ENCODE measurements at regions not wholly inside any gene's neighbourhood (a gene's known extent, or its start where the extent isn't known, plus 50 kb on each side); places are given as distances from the start of the nearest gene placed in this dataset.
"Not testable (repeated sequence)": the region's sequence is repeated elsewhere in the genome, so short reads cannot be mapped to it uniquely, and the experiment has no call there.

DNA sequence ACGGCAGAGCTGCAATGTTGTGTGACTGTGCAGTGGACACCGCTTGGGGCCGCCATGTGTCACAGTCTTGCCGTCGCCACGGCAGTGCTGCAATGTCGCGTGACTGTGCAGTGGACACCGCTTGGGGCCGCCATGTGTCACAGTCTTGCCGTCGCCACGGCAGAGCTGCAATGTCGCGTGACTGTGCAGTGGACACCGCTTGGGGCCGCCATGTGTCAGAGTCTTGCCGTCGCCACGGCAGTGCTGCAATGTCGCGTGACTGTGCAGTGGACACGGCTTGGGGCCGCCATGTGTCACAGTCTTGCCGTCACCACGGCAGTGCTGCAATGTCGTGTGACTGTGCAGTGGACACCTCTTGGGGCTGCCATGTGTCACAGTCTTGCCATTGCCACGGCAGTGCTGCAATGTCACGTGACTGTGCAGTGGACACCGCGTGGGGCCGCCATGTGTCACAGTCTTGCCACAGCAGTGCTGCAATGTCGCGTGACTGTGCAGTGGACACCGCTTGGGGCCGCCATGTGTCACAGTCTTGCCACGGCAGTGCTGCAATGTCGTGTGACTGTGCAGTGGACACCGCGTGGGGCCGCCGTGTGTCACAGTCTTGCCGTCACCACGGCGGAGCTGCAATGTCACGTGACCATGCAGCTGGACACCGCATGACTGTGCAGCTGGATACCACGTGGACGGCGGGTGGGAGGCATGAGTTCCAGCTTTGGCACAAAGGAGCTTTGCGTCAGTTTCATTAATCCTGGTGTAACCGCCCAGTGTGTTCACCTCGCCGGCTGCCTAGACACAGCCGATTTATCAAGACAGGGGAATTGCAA is 182.1 kb upstream of the FOXD4L5 start:
- H3K4me3 ChIP-seq (ENCODE audit: low read length); H3K27me3 ChIP-seq (ENCODE audit: insufficient read depth, low read length); H3K4me1 ChIP-seq (ENCODE audit: insufficient read depth, low read length); H3K9ac ChIP-seq (ENCODE audit: low read depth, low read length); H3K36me3 ChIP-seq (ENCODE audit: insufficient read depth, low read length); H3K27ac ChIP-seq (ENCODE audit: low read depth, low read length): not testable (repeated sequence)
- peaks cover 19% of the 10 kb centered on the region; the same call in 1 of the 2 replicates for H3K9me3 ChIP-seq (ENCODE audit: insufficient read depth, low read depth, low read length)
- 95% methylated on average over 51 of the region's 55 CpGs for WGBS

DNA sequence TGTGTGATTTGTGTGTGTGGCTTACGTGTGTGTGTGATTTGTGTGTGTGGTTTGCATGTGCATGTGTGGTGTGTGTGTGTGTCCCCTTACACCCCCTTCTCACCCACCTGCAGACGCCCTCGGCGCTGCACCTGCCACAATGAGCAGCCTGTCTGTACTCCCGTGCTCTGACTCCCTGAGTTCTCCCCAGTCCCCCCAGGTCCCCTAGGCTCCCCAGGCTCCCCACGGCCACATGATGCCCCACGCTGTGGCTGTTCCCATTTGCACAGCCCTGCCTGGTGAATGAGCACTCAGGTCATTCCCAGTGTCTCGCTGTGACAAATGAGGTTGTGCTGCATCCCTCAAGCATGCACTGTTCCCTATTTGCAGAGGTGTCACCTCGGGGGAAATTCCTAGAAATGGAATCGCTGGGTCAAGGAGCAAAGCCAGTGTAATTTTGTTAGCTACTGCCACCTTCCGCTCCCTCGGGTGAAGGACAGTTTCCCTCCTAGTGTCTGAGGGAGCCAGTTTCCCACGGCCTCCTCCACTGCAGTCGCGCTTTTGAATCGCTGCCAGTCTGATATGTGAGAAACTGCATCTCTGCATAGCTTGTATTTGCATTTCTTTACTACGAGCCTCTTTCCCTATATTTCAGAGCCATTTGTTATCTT is 180.4 kb upstream of the FOXD4L5 start:
- H3K9ac ChIP-seq (ENCODE audit: low read depth, low read length); H3K36me3 ChIP-seq (ENCODE audit: insufficient read depth, low read length); H3K4me1 ChIP-seq (ENCODE audit: insufficient read depth, low read length); H3K4me3 ChIP-seq (ENCODE audit: low read length); H3K27ac ChIP-seq (ENCODE audit: low read depth, low read length); H3K27me3 ChIP-seq (ENCODE audit: insufficient read depth, low read length): not testable (repeated sequence)
- peaks cover 26% of the 10 kb centered on the region for H3K9me3 ChIP-seq (ENCODE audit: insufficient read depth, low read depth, low read length)
- 92% methylated on average over 16 of the region's 17 CpGs for WGBS

DNA sequence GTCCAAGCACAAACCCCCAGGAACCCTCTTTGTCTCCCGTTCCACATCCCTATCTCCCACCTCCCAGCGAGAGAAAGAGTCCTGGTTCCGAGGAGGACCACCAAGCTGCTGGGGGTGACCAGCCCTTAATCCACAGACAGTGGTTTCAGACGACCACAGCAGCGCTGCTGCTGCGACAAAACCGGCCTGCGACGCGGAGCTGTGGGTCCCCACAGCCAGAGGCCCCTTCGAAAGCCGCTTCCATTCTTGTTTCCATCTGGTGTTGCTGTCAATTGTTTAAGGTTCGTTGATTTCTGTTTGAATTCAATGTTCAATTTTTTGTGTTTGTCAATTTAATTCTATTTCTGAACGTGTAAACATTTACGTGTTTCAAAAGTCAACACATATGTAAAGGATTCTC is 177.5 kb upstream of the FOXD4L5 start:
- H3K9ac ChIP-seq (ENCODE audit: low read depth, low read length); H3K27ac ChIP-seq (ENCODE audit: low read depth, low read length); H3K36me3 ChIP-seq (ENCODE audit: insufficient read depth, low read length); H3K4me3 ChIP-seq (ENCODE audit: low read length); H3K27me3 ChIP-seq (ENCODE audit: insufficient read depth, low read length); H3K4me1 ChIP-seq (ENCODE audit: insufficient read depth, low read length): not testable (repeated sequence)
- WGBS = 93% methylated on average over 10 of the region's 15 CpGs
- peaks cover 38% of the 10 kb centered on the region for H3K9me3 ChIP-seq (ENCODE audit: insufficient read depth, low read depth, low read length)

DNA sequence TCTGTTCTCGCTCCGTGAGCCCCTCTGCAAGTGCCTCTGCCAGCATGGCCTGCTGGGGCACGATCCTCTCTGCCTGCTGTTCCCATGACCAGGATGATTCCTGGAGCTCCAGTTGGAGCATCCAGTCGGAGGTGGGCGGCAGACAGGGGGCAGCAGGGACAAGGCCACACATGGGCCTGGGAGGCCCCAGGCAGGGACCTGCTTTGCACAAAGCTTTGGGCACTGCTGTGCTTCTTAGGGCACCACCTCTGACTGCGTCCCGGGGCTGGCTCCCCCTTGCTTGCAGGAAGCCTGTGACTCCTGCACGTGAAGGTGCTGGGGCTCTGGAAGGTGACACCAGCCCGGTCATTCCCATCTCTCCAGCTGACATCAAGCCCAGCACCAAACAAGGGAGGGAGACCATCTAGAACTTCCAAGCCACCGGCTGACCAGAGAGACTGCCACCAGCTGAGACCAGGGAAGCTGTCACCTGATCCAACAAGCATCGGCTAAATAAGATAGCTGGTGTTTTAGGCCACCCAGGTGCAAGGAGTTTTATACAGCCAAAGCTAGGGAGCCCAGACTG is 174.8 kb upstream of the FOXD4L5 start:
- Histone ChIP-seq H3K27ac (ENCODE audit: low read depth, low read length) (no peak overlapping the region), H3K4me3 (ENCODE audit: low read length) (no peak overlapping the region), H3K9me3 (ENCODE audit: insufficient read depth, low read depth, low read length) (peaks cover 43% of the 10 kb centered on the region), H3K4me1 (ENCODE audit: insufficient read depth, low read length) (no peaks in the 10 kb centered on the region), H3K9ac (ENCODE audit: low read depth, low read length) (no peak overlapping the region), H3K27me3 (ENCODE audit: insufficient read depth, low read length) (no peaks in the 10 kb centered on the region), H3K36me3 (ENCODE audit: insufficient read depth, low read length) (no peaks in the 10 kb centered on the region)
- 91% methylated on average over 11 of the region's 11 CpGs for WGBS

DNA sequence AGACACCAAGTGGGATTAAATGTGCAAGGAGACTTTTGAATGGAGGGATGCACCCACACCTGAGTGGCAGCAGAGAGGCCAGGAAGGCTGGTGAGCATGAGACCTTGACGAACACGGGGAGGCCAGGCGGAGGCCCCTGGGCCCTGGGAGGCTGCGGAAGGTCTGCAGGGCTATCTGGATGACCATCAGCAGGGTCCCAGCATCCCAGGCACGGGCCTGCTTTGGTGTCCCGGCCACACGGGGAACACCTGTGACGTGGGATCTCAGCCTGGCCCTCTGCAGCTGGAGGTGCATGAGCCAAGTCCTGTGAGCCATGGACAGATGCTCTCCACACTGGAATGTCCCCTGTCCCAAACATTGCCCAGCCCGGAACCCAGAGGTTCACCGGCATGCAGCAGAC is 174.0 kb upstream of the FOXD4L5 start:
- WGBS = 92% methylated on average over 10 of the region's 10 CpGs
- H3K9me3 ChIP-seq (ENCODE audit: insufficient read depth, low read depth, low read length) = peaks cover 42% of the 10 kb centered on the region

DNA sequence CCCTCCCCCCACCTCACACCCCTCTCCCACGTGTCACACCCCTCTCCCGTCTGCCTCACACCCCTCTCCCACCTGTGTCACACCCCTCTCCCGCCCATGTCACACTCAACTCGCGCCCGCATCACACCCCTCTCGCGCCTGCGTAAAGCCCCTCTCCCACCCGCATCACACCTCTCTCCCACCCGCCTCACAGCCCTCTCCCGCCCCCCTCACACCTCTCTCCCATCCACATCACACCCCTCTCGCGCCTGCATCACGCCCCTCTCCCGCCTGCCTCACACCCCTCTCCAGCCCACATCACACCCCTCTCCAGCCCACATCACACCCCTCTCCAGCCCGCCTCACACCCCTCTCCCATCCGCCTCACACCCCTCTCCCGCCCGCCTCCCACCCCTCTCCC is 173.5 kb upstream of the FOXD4L5 start:
- Histone ChIP-seq H3K4me3 (ENCODE audit: low read length) (no peak overlapping the region), H3K9me3 (ENCODE audit: insufficient read depth, low read depth, low read length) (peaks cover 38% of the 10 kb centered on the region), H3K9ac (ENCODE audit: low read depth, low read length) (no peak overlapping the region), H3K4me1 (ENCODE audit: insufficient read depth, low read length) (no peaks in the 10 kb centered on the region), H3K27me3 (ENCODE audit: insufficient read depth, low read length) (no peaks in the 10 kb centered on the region), H3K36me3 (ENCODE audit: insufficient read depth, low read length) (no peaks in the 10 kb centered on the region), H3K27ac (ENCODE audit: low read depth, low read length) (no peak overlapping the region)
- 91% methylated on average over 19 of the region's 20 CpGs for WGBS

More for the DNA sequence above, 174.0 kb upstream of the FOXD4L5 start:
- H3K27ac ChIP-seq (ENCODE audit: low read depth, low read length) = no peak overlapping the region
- no peaks in the 10 kb centered on the region for H3K36me3 ChIP-seq (ENCODE audit: insufficient read depth, low read length)
- H3K4me3 ChIP-seq (ENCODE audit: low read length) = no peak overlapping the region
- H3K27me3 ChIP-seq (ENCODE audit: insufficient read depth, low read length) = no peaks in the 10 kb centered on the region
- no peak overlapping the region for H3K9ac ChIP-seq (ENCODE audit: low read depth, low read length)
- H3K4me1 ChIP-seq (ENCODE audit: insufficient read depth, low read length) = no peaks in the 10 kb centered on the region

DNA sequence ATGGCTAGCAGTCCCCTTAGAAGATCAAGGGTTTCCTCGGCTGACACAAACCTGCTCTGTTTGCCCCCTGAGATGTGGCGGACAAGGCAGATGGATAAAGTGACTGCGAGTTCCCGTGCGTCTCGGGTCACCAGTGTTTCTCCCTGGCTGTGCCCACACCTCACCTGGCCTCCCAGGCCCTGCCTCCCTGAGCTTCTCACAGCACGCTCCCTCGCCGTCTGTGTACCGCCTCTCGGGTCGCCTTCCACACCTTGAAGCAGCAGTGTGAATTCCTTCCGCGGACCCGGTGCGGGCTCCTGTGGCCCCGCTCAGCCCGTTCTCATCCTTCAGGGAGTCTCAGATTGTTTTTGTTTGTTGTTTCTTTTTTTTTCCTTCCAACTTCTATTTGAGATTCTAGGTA is 172.0 kb upstream of the FOXD4L5 start:
- not testable (repeated sequence) for H3K9ac ChIP-seq (ENCODE audit: low read depth, low read length); H3K27me3 ChIP-seq (ENCODE audit: insufficient read depth, low read length); H3K36me3 ChIP-seq (ENCODE audit: insufficient read depth, low read length); H3K27ac ChIP-seq (ENCODE audit: low read depth, low read length); H3K4me1 ChIP-seq (ENCODE audit: insufficient read depth, low read length); H3K4me3 ChIP-seq (ENCODE audit: low read length)
- peaks cover 45% of the 10 kb centered on the region for H3K9me3 ChIP-seq (ENCODE audit: insufficient read depth, low read depth, low read length)
- WGBS = 95% methylated on average over 16 of the region's 18 CpGs

DNA sequence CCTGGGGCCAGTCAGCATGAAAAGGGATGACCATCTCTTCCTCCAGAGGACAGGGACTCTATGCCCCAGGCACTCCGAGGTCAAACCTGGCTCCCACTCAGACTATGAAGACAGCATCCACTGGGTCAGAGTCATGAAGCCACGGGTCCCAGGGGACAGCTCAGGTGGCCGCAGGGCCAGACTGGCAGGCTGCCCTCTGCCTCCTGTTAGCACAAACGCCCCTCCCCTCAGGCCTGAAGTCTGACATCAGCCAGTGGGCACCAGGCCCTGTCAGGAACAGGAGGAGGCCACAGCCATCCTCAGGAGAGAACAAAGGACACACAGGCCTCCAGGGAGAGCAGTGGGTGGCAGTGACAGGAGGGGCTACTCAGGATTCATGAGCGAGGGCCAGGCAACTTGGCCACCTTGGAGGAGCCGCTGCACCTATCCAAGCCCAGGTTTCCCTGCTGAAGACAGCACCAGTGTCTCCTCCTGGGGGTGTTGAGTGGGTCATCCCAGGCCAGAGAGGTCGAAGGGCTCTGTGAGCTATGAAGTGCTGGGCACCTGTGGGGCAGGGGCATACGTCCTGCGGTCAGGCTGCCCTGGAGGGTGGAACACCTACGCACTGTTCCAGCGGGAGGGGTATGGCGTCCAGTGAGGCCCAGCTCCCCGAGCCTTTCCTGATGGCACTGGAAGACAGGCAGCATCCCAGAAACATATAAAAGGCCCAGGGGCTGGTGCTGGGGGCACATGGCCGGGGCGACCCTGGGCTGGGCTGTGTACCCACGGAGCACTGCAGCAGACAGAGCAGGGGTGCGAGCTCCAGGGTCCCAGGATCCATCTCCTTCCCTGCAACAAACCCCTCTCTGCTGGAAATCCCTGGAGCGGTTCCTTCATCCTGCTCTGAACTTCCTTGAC is 171.0 kb upstream of the FOXD4L5 start:
- H3K27me3 ChIP-seq (ENCODE audit: insufficient read depth, low read length); H3K4me1 ChIP-seq (ENCODE audit: insufficient read depth, low read length); H3K4me3 ChIP-seq (ENCODE audit: low read length); H3K36me3 ChIP-seq (ENCODE audit: insufficient read depth, low read length); H3K9ac ChIP-seq (ENCODE audit: low read depth, low read length); H3K27ac ChIP-seq (ENCODE audit: low read depth, low read length): not testable (repeated sequence)
- H3K9me3 ChIP-seq (ENCODE audit: insufficient read depth, low read depth, low read length) = peaks cover 46% of the 10 kb centered on the region
- whole genome bisulfite sequencing = 84% methylated on average over 17 of the region's 18 CpGs

DNA sequence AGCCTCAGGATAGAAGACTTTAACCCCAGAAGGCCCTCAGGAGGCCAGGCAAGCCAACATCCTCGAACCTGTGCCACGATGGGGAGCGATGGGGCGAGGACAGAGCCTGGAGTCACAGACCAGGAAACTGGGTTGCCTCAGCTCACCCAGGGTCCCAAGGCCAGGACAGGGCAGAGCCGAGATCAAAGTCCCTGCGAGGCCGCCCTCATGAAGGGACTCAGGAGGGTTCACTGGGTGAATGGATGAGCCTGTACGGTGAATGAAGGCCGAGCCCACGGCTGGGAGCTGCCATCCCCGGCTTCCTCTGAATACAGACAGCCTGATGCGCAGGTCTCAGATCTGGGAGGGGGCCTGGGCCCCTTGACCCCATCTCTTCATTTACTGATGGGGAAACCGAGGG is 170.1 kb upstream of the FOXD4L5 start:
- WGBS = 83% methylated on average over 13 of the region's 13 CpGs
- peaks cover 46% of the 10 kb centered on the region for H3K9me3 ChIP-seq (ENCODE audit: insufficient read depth, low read depth, low read length)

DNA sequence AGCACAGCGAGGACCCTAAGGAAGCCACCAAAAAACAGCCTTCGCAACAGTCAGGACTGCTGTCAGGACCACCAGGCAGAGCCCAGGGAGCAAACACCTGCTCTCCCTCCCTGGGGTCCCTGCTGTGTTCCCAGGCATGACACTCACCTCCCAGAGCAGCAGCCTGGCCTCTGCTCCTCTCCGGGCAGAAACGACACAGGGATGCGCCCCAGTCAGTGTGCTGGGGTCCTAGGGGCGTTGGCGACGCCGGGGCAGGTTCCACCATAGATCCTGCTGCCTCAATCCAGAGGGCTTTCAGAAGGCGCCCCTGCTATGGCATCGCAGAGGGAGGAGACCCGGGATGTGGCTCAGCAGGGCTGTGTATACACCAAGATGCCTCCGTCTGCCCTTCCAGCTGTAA is 169.7 kb upstream of the FOXD4L5 start:
- not testable (repeated sequence) for H3K27ac ChIP-seq (ENCODE audit: low read depth, low read length); H3K36me3 ChIP-seq (ENCODE audit: insufficient read depth, low read length); H3K27me3 ChIP-seq (ENCODE audit: insufficient read depth, low read length); H3K9ac ChIP-seq (ENCODE audit: low read depth, low read length); H3K4me1 ChIP-seq (ENCODE audit: insufficient read depth, low read length); H3K4me3 ChIP-seq (ENCODE audit: low read length)
- 87% methylated on average over 13 of the region's 13 CpGs for WGBS
- H3K9me3 ChIP-seq (ENCODE audit: insufficient read depth, low read depth, low read length) = peaks cover 42% of the 10 kb centered on the region

More for the DNA sequence above, 170.1 kb upstream of the FOXD4L5 start:
- not testable (repeated sequence) for H3K4me3 ChIP-seq (ENCODE audit: low read length); H3K27ac ChIP-seq (ENCODE audit: low read depth, low read length); H3K36me3 ChIP-seq (ENCODE audit: insufficient read depth, low read length); H3K27me3 ChIP-seq (ENCODE audit: insufficient read depth, low read length); H3K4me1 ChIP-seq (ENCODE audit: insufficient read depth, low read length); H3K9ac ChIP-seq (ENCODE audit: low read depth, low read length)

DNA sequence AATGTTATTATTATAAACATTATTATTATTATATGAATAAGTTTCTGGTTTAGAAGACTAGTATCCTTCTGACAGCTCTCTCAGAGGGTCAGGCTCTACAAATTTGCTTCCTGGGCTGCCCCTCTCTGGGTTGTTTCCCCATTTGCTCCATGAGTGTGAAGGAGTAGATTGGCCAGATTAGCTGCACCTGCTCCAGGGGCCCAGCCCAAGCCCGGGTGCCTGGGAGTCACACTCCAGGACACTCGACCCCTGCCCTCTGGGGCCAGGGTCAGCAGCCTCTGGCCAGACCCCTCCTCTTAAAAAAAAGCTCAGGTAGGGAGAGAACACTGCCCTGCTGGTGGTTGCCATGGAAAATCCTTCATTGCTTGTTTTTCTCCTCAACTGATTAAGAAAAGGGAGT is 169.0 kb upstream of the FOXD4L5 start:
- H3K9me3 ChIP-seq (ENCODE audit: insufficient read depth, low read depth, low read length) = peaks cover 42% of the 10 kb centered on the region
- H3K4me1 ChIP-seq (ENCODE audit: insufficient read depth, low read length); H3K9ac ChIP-seq (ENCODE audit: low read depth, low read length); H3K36me3 ChIP-seq (ENCODE audit: insufficient read depth, low read length); H3K27ac ChIP-seq (ENCODE audit: low read depth, low read length); H3K4me3 ChIP-seq (ENCODE audit: low read length); H3K27me3 ChIP-seq (ENCODE audit: insufficient read depth, low read length): not testable (repeated sequence)
- 45% methylated on average over 2 of the region's 2 CpGs for WGBS
